Ureter (tissue), 1 donor: ENCODE measurements at regions not wholly inside any gene's neighbourhood (a gene's known extent, or its start where the extent isn't known, plus 50 kb on each side); places are given as distances from the start of the nearest gene placed in this dataset.
A peak's percentile ranks its signal among the peaks of the same experiment; 100 is the strongest.

Source experiments
- DNase-seq: peaks from one replicate; pipeline ENCODE4 v3.0.0-alpha.2; 2020; ENCODE audit warnings: low spot score
- donor health status: DM: yes; HTN: yes; CAD: no.

DNA sequence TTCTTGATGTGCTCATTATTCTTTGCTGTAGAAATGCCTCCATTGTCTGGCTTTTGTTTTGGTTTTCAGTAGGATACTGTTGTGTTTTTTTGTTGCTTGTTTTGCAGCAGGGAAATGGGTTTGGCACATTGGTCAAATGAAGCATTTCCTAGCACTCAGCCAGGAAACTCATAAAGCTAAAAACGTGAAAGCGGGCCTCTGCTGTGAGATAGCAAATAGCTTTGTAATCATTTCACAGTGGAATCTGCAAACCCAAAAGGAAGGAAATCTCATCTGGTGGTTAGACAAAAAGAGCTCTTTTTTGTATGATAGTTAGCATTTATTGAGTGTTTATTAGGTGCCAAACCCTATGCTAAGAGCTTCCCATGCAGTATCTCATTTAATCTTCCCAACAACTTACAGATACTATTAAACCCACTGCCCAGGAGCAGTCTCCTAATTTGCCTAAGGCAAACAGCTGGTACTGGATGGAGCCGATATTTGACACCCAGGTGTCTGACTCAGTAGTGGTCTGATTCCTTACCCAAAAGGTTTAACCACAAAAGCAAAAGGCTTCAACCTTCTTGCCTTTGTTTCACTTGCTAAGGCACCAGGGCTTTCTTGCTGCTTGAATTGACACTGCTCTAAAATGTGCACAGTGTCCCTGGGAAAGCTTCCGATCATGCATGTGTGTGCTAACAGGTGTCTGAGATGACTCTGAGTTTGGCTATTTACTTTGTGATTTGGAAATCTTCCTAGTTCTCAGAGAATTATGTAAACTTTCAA lies 527.9 kb upstream of the MDFIC2 start:
- no peak for DNase-seq

GRCh38 chr3:70833239-70833960 lies 521.0 kb upstream of the MDFIC2 start:
- no peak for DNase-seq

GRCh38 chr3:70832834-70833205 lies 520.4 kb upstream of the MDFIC2 start:
- no peak for DNase-seq

GRCh38 chr3:70832089-70832833 lies 519.8 kb upstream of the MDFIC2 start:
- no peak for DNase-seq

DNA sequence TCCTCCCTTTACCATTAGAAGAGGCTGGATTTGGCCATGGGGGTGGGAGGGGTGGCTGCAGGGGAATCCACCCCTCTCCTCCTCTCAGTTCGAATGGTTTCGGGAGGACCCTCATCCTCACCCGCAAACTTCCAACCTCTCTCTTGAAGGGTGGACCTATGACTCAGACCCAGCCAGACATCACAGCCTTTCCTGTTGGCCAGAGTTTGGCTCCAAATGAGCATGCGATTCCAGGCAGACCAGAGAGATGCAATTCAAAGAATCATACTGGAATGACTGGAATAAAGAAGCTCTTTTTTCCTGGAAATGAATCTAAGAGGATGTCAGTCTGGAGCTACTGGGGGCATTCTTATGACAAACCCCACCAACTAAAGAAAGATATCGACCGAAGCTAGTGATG lies 516.7 kb upstream of the MDFIC2 start:
- no peak for DNase-seq

GRCh38 chr3:70824773-70825172 lies 512.3 kb upstream of the MDFIC2 start:
- no peak for DNase-seq

GRCh38 chr3:70824078-70824477 lies 511.6 kb upstream of the MDFIC2 start:
- no peak for DNase-seq

GRCh38 chr3:70823622-70824021 lies 511.2 kb upstream of the MDFIC2 start:
- DNase-seq = no peak

DNA sequence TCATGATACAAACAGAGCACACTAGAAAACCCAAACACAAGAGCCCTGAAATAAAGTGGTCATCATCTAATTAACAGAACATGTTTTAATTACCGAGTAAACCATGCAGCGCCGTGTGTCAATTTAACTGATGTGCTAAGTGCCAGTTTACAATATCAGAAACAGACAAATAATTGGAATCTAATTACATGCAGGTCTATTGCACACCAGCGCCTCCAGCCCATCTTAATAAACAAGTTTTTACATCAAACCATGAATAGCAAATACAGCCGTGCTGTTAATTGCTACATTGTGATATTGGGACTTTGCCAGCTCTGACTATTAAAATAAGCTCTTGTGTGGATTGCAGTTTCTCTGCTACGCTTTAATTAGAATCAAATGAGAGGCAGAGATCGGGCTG lies 510.2 kb upstream of the MDFIC2 start:
- no peak for DNase-seq

GRCh38 chr3:70821602-70822001 lies 509.2 kb upstream of the MDFIC2 start:
- no peak for DNase-seq

GRCh38 chr3:70820397-70820796 lies 508.0 kb upstream of the MDFIC2 start:
- DNase-seq = no peak

GRCh38 chr3:70818145-70818544 lies 505.7 kb upstream of the MDFIC2 start:
- no peak for DNase-seq

DNA sequence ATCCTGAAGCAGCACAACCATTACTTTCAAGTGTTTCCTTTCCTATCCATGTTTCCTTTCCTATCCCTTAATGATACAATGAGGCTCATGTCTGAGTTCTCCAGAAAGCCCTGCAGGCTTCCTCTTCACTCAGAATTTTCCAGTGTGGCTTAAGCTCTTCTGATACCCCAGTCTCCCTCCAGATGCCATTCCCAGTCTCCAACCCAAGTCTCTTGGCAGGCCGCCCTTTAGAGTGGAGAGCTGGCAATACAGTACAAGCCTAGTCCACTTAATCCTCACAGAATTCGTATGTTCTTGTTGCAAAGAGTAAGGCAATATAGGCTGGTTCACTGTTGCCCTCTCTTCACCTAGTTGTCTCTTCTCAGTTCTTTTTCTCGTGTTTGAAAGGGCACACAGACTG lies 503.9 kb upstream of the MDFIC2 start:
- no peak for DNase-seq

DNA sequence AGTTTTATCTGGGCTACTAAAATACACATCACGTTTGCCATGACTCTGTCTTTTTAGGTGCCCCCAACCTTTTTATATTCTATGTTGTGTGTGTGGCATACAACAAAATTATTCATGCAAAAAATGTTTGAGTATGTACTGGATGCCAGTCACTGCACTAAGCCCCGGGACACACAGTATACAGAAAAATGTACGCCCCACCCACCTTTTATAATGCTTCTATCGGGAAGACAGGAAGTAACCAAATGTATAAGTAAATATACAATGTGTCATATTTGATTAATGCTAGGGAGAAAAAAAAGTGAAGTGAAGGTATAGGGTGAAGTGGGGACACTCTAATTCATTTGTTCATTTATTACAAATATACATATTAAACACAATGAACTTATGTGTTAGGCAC lies 503.4 kb upstream of the MDFIC2 start:
- no peak for DNase-seq

DNA sequence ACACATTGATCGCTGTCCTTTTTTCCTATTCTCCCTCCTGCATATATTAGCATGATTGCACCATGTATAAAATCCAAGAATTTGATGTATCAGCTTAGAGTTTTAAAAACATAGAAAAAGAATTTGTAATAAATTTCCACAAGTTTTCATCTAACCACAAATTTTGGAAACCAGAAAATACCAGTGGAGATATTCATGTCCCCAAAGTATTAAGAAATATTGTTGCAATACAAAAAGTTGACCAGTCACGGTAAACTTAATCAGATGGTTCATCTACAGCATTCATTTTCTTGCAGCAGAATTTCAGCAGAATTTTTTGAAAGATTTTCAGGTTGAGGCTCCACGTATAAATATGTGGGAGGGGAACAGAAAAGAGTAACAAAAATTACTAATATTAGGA lies 500.9 kb upstream of the MDFIC2 start:
- no peak for DNase-seq

GRCh38 chr3:70811880-70812279 lies 499.4 kb upstream of the MDFIC2 start:
- peak; percentile 40 for DNase-seq

DNA sequence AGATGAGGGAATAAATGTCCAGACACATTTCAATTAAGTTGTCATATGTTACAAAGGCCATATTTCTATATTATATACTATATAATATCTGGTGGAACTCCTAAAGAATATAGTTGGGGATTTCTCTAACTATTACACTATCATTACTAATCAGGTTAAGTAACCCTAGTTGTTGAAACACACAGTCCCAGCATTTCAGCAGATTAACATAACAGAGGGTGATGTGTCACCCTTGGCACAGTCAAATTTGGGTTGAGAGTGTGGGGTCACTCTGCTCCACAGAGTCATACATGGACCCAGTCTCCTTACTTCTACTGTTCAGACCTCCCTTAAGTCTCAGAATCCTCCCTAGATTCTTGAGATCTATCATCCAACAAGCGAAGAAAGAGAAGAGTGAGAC lies 496.4 kb upstream of the MDFIC2 start:
- no peak for DNase-seq

DNA sequence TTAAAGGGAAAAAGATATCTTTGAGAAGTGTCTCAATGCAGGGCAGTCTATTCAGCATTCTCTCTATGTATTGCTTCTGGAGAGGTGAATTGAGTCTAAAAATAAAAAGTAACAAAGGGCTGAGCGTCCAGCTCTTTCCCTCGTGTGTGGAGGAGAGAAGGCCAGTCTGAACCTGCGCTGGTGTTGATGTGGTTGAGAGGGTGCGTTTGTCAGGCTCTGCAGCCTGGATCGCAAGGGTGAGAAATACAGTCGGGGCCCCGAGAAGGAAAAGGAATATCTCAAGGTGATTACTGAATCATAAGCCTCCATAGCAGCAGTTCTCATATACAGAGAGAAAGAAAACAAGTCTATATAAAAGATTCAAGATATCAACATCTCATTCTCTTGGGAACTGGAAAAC lies 494.1 kb upstream of the MDFIC2 start:
- no peak for DNase-seq

DNA sequence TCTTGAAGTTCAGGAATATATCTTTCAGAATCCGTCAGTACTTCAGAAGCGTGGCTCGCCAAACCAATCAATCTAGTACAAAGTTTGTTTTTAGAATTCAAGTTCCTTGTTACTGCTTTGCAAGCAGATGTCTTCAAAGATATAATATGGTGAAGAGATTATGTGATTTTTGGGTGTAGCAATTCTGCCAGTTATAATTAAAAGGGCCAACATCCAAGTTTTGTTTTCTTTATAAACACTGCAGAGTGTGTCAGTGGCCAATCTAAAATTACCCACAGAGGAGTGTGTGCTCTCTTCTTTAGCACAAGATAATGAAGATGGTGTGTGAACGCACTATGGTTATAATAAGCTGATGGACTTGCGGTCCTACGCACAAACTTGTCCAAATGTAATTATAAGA lies 493.6 kb upstream of the MDFIC2 start:
- no peak for DNase-seq

- no peak for DNase-seq
Observed at GRCh38 chr3:70805061-70805889, 492.8 kb upstream of the MDFIC2 start.

GRCh38 chr3:70803891-70804290 lies 491.5 kb upstream of the MDFIC2 start:
- no peak for DNase-seq

DNA sequence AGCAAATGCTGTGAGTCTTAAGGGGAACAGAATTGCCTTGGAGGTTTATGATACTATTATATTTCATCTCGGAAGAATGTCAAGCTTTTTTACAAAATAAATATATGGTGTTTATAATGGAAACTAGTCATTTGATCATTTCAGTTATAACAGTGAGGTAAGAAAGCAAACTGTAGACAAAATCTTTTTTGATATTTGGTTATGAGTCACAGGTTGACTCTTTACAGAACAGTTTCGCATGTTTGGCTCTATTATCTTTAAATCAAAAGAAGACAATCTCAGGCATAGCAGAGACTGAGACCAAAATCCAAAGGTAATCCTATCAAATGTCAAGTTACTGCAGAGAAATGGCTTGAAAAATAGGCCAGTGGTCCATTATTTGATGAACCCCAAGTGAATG lies 490.9 kb upstream of the MDFIC2 start:
- DNase-seq = no peak
